ENCODE measurements at regions not wholly inside any gene's neighbourhood (a gene's known extent, or its start where the extent isn't known, plus 50 kb on each side); places are given as distances from the start of the nearest gene placed in this dataset.

- no peak for TF ChIP-seq POLR2A (IDR thresholded peaks at IDR 0.05; ENCODE audit: low read depth, low read length)
- TF ChIP-seq TAF1 (IDR thresholded peaks at IDR 0.05; ENCODE audit: borderline replicate concordance, low read depth, low read length) = no peak
Observed at GRCh38 chr4:124530464-124531077, 182.0 kb downstream of the ANKRD50 start.

Data from GM12892 (cell line).